ENCODE measurements at regions not wholly inside any gene's neighbourhood (a gene's known extent, or its start where the extent isn't known, plus 50 kb on each side); places are given as distances from the start of the nearest gene placed in this dataset.
"Not testable (repeated sequence)": the region's sequence is repeated elsewhere in the genome, so short reads cannot be mapped to it uniquely, and the experiment has no call there.

GRCh38 chr14:49114161-49114893 is 471.9 kb downstream of the RPS29 start:
- H3K4me3 ChIP-seq (ENCODE audit: low read depth, low read length), result no peak overlapping the region
- no peak for TF ChIP-seq CTCF (IDR thresholded peaks at IDR 0.05; ENCODE audit: insufficient read depth, low read length)
- DNase-seq (ENCODE audit: low read depth), result no peak

GRCh38 chr14:49106741-49107667 is 479.2 kb downstream of the RPS29 start:
- DNase-seq (ENCODE audit: low read depth), result no peak
- no peak overlapping the region for H3K4me3 ChIP-seq (ENCODE audit: low read depth, low read length)
- no peak for TF ChIP-seq CTCF (IDR thresholded peaks at IDR 0.05; ENCODE audit: insufficient read depth, low read length)

GRCh38 chr14:49105956-49106355 is 480.2 kb downstream of the RPS29 start:
- DNase-seq (ENCODE audit: low read depth), result no peak
- no peak overlapping the region for H3K4me3 ChIP-seq (ENCODE audit: low read depth, low read length)
- TF ChIP-seq CTCF (IDR thresholded peaks at IDR 0.05; ENCODE audit: insufficient read depth, low read length), result no peak

GRCh38 chr14:49105512-49105911 is 480.7 kb downstream of the RPS29 start:
- H3K4me3 ChIP-seq (ENCODE audit: low read depth, low read length), result no peak overlapping the region
- no peak for TF ChIP-seq CTCF (IDR thresholded peaks at IDR 0.05; ENCODE audit: insufficient read depth, low read length)
- no peak for DNase-seq (ENCODE audit: low read depth)

- no peak overlapping the region for H3K4me3 ChIP-seq (ENCODE audit: low read depth, low read length)
- DNase-seq (ENCODE audit: low read depth), result no peak
- no peak for TF ChIP-seq CTCF (IDR thresholded peaks at IDR 0.05; ENCODE audit: insufficient read depth, low read length)
Observed at GRCh38 chr14:49092345-49092744, 493.8 kb downstream of the RPS29 start.

GRCh38 chr14:49089107-49089506 is 497.1 kb downstream of the RPS29 start:
- no peak for DNase-seq (ENCODE audit: low read depth)
- no peak overlapping the region for H3K4me3 ChIP-seq (ENCODE audit: low read depth, low read length)
- no peak for TF ChIP-seq CTCF (IDR thresholded peaks at IDR 0.05; ENCODE audit: insufficient read depth, low read length)

GRCh38 chr14:49073292-49073691 is 512.9 kb downstream of the RPS29 start:
- not testable (repeated sequence) for DNase-seq (ENCODE audit: low read depth); H3K4me3 ChIP-seq (ENCODE audit: low read depth, low read length)

Data from fibroblast of the aortic adventitia (primary cell).